HG02798 (cell line): ENCODE measurements at regions not wholly inside any gene's neighbourhood (a gene's known extent, or its start where the extent isn't known, plus 50 kb on each side); places are given as distances from the start of the nearest gene placed in this dataset.

Experiments used
- ATAC-seq: cut with Tn5 transposase; IDR thresholded peaks from one replicate; pipeline ENCODE4 v1.9.1; 2021; ENCODE audit warnings: mild to moderate bottlenecking; ENCODE audit not compliant: unreplicated experiment, poor library complexity

GRCh38 chr16:79500286-79500685 lies 100.3 kb downstream of the MAF start:
- ATAC-seq = no peak

GRCh38 chr16:79498928-79499327 lies 101.6 kb downstream of the MAF start:
- ATAC-seq = no peak

GRCh38 chr16:79497606-79498350 lies 102.8 kb downstream of the MAF start:
- ATAC-seq = no peak

- ATAC-seq = no peak
Observed at GRCh38 chr16:79493911-79494310, 106.6 kb downstream of the MAF start.

GRCh38 chr16:79492036-79492435 lies 108.5 kb downstream of the MAF start:
- ATAC-seq = no peak

GRCh38 chr16:79485020-79485419 lies 115.5 kb downstream of the MAF start:
- ATAC-seq = no peak

- ATAC-seq = no peak
Observed at GRCh38 chr16:79484237-79484636, 116.3 kb downstream of the MAF start.

GRCh38 chr16:79483336-79483735 lies 117.2 kb downstream of the MAF start:
- ATAC-seq = no peak

GRCh38 chr16:79482011-79482410 lies 118.5 kb downstream of the MAF start:
- no peak for ATAC-seq

- ATAC-seq = no peak
Observed at GRCh38 chr16:79480929-79481328, 119.6 kb downstream of the MAF start.

- ATAC-seq = no peak
Observed at GRCh38 chr16:79480056-79480455, 120.5 kb downstream of the MAF start.

- no peak for ATAC-seq
Observed at GRCh38 chr16:79476580-79476979, 124.0 kb downstream of the MAF start.

- no peak for ATAC-seq
Observed at GRCh38 chr16:79475841-79476240, 124.7 kb downstream of the MAF start.

- ATAC-seq = no peak
Observed at GRCh38 chr16:79473456-79473855, 127.1 kb downstream of the MAF start.

- ATAC-seq = no peak
Observed at GRCh38 chr16:79472426-79472825, 128.1 kb downstream of the MAF start.

- no peak for ATAC-seq
Observed at GRCh38 chr16:79469999-79470398, 130.5 kb downstream of the MAF start.

- no peak for ATAC-seq
Observed at GRCh38 chr16:79468631-79469030, 131.9 kb downstream of the MAF start.

GRCh38 chr16:79468121-79468552 lies 132.4 kb downstream of the MAF start:
- ATAC-seq = no peak

- no peak for ATAC-seq
Observed at GRCh38 chr16:79466111-79466510, 134.4 kb downstream of the MAF start.

- ATAC-seq = no peak
Observed at GRCh38 chr16:79463841-79464240, 136.7 kb downstream of the MAF start.

GRCh38 chr16:79456036-79456435 lies 144.5 kb downstream of the MAF start:
- ATAC-seq = no peak

GRCh38 chr16:79452671-79453070 lies 147.9 kb downstream of the MAF start:
- ATAC-seq = no peak
